SK-N-SH (cell line): ENCODE measurements at regions not wholly inside any gene's neighbourhood (a gene's known extent, or its start where the extent isn't known, plus 50 kb on each side); places are given as distances from the start of the nearest gene placed in this dataset.

Source experiments
- ELF1 ChIP-seq: IDR thresholded peaks from 2 replicates; pipeline ENCODE4 v1.4.0; 2012
- EP300 ChIP-seq, 2 experiments: IDR thresholded peaks; 2 replicates each; pipeline versions ENCODE4 v1.4.0 to v1.6.1; 2012; ENCODE audit warnings: borderline replicate concordance in 1 of 2, low read depth in 1 of 2, low read length in 1 of 2
- GABPA ChIP-seq: IDR thresholded peaks from 2 replicates; pipeline ENCODE4 v1.4.0; 2012; ENCODE audit warnings: low read depth, mild to moderate bottlenecking
- NRF1 ChIP-seq: IDR thresholded peaks from 2 replicates; pipeline ENCODE4 v1.6.1; 2012; ENCODE audit warnings: low read depth, mild to moderate bottlenecking, low read length
- RXRA ChIP-seq: IDR thresholded peaks from 2 replicates; pipeline ENCODE4 v1.4.0; 2012; ENCODE audit warnings: low read depth, mild to moderate bottlenecking, borderline replicate concordance
- SIN3A ChIP-seq: IDR thresholded peaks from 2 replicates; pipeline ENCODE4 v1.6.1; 2012; ENCODE audit warnings: low read depth, mild to moderate bottlenecking, low read length, moderate library complexity, borderline replicate concordance
- SMC3 ChIP-seq: IDR thresholded peaks from 2 replicates; pipeline ENCODE4 v1.6.1; 2012; ENCODE audit warnings: low read depth, low read length, improper control_type of control experiment
- TAF1 ChIP-seq: IDR thresholded peaks from 2 replicates; pipeline ENCODE4 v1.6.1; 2012; ENCODE audit warnings: low read depth, mild to moderate bottlenecking, low read length, moderate library complexity, borderline replicate concordance
- YY1 ChIP-seq: IDR thresholded peaks from 2 replicates; pipeline ENCODE4 v1.4.0; 2012; ENCODE audit warnings: low read depth, mild to moderate bottlenecking
- TF ChIP-seq, protein P1 (sequence below): fragments of 200-600 bp; sonication (generic); IDR thresholded peaks from 2 replicates; pipeline ENCODE4 v1.6.1; 2017; ENCODE audit warnings: antibody characterized with exemption, mild to moderate bottlenecking, moderate library complexity
- TF ChIP-seq, protein P2 (sequence below): IDR thresholded peaks from 2 replicates; pipeline ENCODE4 v1.4.0; 2012; ENCODE audit warnings: low read depth, borderline replicate concordance
- TF ChIP-seq, protein P3 (sequence below): IDR thresholded peaks from 2 replicates; pipeline ENCODE4 v1.4.0; 2012; ENCODE audit warnings: low read depth

- TF ChIP-seq GABPA (no peak), ELF1 (no peak), EP300 (IDR thresholded peaks at IDR 0.05; ENCODE audit: borderline replicate concordance in 1 of 2, low read depth in 1 of 2, low read length in 1 of 2) (no peak), YY1 (no peak), RXRA (no peak), SIN3A (no peak), TAF1 (no peak), NRF1 (no peak), SMC3 (peak; percentile 78)
- TF ChIP-seq, protein P1, sequence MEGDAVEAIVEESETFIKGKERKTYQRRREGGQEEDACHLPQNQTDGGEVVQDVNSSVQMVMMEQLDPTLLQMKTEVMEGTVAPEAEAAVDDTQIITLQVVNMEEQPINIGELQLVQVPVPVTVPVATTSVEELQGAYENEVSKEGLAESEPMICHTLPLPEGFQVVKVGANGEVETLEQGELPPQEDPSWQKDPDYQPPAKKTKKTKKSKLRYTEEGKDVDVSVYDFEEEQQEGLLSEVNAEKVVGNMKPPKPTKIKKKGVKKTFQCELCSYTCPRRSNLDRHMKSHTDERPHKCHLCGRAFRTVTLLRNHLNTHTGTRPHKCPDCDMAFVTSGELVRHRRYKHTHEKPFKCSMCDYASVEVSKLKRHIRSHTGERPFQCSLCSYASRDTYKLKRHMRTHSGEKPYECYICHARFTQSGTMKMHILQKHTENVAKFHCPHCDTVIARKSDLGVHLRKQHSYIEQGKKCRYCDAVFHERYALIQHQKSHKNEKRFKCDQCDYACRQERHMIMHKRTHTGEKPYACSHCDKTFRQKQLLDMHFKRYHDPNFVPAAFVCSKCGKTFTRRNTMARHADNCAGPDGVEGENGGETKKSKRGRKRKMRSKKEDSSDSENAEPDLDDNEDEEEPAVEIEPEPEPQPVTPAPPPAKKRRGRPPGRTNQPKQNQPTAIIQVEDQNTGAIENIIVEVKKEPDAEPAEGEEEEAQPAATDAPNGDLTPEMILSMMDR, result peak; percentile 99
- TF ChIP-seq, protein P2, sequence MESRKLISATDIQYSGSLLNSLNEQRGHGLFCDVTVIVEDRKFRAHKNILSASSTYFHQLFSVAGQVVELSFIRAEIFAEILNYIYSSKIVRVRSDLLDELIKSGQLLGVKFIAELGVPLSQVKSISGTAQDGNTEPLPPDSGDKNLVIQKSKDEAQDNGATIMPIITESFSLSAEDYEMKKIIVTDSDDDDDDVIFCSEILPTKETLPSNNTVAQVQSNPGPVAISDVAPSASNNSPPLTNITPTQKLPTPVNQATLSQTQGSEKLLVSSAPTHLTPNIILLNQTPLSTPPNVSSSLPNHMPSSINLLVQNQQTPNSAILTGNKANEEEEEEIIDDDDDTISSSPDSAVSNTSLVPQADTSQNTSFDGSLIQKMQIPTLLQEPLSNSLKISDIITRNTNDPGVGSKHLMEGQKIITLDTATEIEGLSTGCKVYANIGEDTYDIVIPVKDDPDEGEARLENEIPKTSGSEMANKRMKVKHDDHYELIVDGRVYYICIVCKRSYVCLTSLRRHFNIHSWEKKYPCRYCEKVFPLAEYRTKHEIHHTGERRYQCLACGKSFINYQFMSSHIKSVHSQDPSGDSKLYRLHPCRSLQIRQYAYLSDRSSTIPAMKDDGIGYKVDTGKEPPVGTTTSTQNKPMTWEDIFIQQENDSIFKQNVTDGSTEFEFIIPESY, result no peak
- TF ChIP-seq, protein P3, sequence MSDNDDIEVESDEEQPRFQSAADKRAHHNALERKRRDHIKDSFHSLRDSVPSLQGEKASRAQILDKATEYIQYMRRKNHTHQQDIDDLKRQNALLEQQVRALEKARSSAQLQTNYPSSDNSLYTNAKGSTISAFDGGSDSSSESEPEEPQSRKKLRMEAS, result peak; percentile 37; the same call in 1 of the 2 replicates
Measured at GRCh38 chr1:240027059-240027462, 64.6 kb upstream of the FMN2 start.
